ENCODE measurements at regions not wholly inside any gene's neighbourhood (a gene's known extent, or its start where the extent isn't known, plus 50 kb on each side); places are given as distances from the start of the nearest gene placed in this dataset.
"Not testable (repeated sequence)": the region's sequence is repeated elsewhere in the genome, so short reads cannot be mapped to it uniquely, and the experiment has no call there.

DNA sequence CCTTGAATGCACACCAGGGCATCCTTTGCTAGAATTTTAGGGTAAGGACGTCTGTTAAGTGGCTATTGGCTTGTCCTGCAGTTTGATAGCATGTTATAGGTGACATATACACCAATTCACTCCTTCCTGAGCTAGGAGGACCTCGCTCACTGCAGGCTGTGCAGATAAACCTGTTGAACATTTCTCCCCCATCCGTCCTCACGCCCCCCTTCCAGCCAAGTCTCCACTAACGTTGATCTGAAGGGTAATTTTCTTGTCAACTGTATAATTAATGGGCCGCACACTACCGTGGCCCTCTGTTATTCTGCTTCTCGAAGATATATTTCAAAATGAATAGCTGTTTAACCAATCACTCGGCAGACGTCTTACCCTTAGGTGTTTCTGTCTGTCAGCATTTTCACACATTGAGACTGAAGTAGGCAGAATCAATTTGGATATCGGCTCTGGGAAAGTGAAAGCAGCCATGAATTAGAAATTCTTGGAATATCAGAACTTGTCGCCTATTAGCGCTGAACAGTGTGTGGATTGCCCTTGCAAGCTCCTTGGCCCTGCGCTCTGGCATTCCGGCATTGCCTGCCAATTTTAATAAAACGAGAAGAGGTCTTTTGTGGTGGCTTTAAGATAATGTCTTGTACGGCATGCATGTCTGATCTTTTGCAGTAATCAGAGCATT lies 905.3 kb downstream of the TYW1 start:
- no peak overlapping the region for H3K4me3 ChIP-seq (ENCODE audit: low read depth, low read length)
- TF ChIP-seq, protein P1, sequence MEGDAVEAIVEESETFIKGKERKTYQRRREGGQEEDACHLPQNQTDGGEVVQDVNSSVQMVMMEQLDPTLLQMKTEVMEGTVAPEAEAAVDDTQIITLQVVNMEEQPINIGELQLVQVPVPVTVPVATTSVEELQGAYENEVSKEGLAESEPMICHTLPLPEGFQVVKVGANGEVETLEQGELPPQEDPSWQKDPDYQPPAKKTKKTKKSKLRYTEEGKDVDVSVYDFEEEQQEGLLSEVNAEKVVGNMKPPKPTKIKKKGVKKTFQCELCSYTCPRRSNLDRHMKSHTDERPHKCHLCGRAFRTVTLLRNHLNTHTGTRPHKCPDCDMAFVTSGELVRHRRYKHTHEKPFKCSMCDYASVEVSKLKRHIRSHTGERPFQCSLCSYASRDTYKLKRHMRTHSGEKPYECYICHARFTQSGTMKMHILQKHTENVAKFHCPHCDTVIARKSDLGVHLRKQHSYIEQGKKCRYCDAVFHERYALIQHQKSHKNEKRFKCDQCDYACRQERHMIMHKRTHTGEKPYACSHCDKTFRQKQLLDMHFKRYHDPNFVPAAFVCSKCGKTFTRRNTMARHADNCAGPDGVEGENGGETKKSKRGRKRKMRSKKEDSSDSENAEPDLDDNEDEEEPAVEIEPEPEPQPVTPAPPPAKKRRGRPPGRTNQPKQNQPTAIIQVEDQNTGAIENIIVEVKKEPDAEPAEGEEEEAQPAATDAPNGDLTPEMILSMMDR (IDR thresholded peaks at IDR 0.05; ENCODE audit: low read depth, low read length): no peak

- TF ChIP-seq, protein P1 (IDR thresholded peaks at IDR 0.05; ENCODE audit: low read depth, low read length): no peak
- no peak overlapping the region for H3K4me3 ChIP-seq (ENCODE audit: low read depth, low read length)
Measured at GRCh38 chr7:67907792-67908191, 911.2 kb downstream of the TYW1 start.

DNA sequence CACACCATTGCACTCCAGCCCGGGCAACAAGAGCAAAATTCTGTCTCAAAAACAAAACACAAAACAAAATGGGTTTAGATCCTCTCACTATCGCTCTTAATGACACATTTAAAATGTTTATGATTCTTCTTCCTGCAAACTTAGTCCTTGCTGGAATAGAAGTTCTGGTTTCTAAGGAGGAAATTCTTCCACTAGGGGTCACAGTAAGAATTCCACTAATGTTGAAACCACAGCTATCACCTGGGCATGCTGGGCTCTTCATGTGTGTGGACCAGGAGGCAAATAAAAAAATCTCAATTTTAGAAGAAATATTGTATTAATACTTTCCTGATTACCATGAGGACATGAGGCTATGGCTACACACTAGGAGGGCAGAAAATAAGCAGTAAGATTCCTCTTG lies 915.8 kb downstream of the TYW1 start:
- H3K4me3 ChIP-seq (ENCODE audit: low read depth, low read length): no peak overlapping the region
- TF ChIP-seq, protein P1 (IDR thresholded peaks at IDR 0.05; ENCODE audit: low read depth, low read length): no peak

GRCh38 chr7:67913604-67914003 lies 917.0 kb downstream of the TYW1 start:
- H3K4me3 ChIP-seq (ENCODE audit: low read depth, low read length): no peak overlapping the region
- TF ChIP-seq, protein P1 (IDR thresholded peaks at IDR 0.05; ENCODE audit: low read depth, low read length): no peak

DNA sequence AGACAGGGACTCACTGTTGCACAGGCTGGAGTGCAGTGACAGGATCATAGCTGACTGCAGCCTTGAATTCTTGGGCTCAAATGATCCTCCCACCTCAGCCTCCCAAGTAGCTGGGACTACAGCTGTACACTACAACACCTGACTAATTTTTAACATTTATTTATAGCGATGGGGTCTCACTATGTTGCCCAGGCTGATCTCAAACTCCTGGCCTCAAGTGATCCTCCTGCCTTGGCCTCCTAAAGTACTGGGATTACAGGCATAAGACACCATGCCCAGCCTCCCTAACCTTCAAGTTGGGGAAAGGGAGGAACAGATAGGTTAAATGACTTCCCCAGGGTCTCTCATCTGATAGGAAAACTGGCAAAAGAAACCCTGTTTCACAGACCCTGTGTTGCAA lies 919.5 kb downstream of the TYW1 start:
- not testable (repeated sequence) for H3K4me3 ChIP-seq (ENCODE audit: low read depth, low read length)

DNA sequence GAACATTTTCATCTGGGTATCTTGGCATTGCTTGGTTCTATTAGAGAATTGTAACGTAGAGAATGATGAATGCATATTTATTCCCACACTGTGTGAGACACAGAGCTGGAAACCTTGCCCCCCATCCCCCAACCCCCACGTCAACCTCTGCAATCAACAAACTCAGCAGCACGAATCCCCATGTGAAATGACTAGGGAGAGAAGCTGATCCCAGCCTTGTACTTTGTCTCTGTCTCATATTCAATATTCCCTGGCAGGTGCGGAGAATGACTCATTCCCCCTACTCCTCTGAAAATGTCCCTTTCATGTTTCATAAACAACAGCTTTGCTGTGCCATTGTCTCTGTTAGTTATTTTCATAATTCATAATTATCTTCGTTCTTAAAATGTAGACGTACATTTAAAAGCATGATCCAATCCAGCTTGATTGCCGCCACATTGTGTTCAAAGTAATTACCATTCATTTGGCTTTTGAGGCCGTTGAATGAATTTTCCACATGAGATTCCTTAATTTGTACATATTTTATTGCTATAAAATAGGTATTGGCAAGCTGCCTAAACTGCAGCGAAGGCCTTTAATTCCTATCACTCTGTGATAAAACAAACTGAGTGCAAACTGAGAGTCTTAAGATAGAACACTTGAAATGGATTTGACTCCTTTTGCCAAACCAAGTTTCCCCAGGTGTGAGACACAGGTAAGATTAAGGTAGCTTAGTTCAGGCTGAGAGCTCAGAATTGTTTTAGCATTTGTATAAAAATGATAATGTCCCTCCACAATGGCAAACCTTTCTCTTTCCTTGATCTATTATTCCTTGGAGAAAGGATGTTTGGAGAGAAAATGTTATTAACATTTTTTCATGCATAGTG lies 920.2 kb downstream of the TYW1 start:
- TF ChIP-seq, protein P1 (IDR thresholded peaks at IDR 0.05; ENCODE audit: low read depth, low read length): no peak
- H3K4me3 ChIP-seq (ENCODE audit: low read depth, low read length): no peak overlapping the region

DNA sequence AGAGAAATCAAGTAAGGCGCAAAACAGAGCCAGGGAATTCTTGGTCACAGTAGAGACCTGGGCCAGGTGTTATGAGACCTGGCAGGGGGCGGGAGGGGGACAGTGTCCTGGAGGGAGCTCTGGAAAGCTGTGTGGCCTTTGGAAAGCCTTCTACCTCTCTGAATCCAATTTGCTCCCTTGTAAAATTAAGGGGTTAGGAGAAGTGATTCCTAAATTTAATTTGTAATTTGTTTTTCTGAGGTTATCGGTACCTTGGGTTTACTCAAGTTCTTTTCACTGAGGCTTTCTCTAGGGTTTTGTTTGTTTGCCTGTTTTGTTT lies 920.8 kb downstream of the TYW1 start:
- TF ChIP-seq, protein P1 (IDR thresholded peaks at IDR 0.05; ENCODE audit: low read depth, low read length): no peak
- H3K4me3 ChIP-seq (ENCODE audit: low read depth, low read length): no peak overlapping the region
